ENCODE measurements at regions not wholly inside any gene's neighbourhood (a gene's known extent, or its start where the extent isn't known, plus 50 kb on each side); places are given as distances from the start of the nearest gene placed in this dataset.

GRCh38 chr13:94764576-94765321 is 52.4 kb upstream of the SOX21 start:
- no peak for TF ChIP-seq CTCF (IDR thresholded peaks at IDR 0.05)
- no peak for TF ChIP-seq POLR2A (IDR thresholded peaks at IDR 0.05)
- no peak for TF ChIP-seq POLR2AphosphoS5 (IDR thresholded peaks at IDR 0.05)

All from prostate gland (tissue), 2 donors.